ENCODE measurements at regions not wholly inside any gene's neighbourhood (a gene's known extent, or its start where the extent isn't known, plus 50 kb on each side); places are given as distances from the start of the nearest gene placed in this dataset.
"Not testable (repeated sequence)": the region's sequence is repeated elsewhere in the genome, so short reads cannot be mapped to it uniquely, and the experiment has no call there.

DNA sequence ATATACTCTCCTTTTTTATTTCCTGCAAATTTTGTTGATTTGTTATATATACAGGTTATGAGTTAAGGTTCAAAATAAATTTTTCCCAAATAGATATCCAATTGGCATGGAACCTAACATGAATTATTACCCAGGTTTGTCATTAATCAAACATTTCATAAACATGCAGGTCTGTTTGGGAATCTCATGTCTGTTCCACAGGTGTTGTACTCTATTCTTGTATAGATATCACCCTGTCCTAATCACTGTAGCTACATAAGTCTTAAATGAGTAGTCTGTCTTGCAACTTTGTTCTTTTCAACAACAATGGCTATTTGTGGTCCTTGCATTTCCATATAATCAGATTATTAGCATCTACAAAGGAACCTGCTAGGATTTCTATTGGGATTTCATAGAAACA lies 121.9 kb downstream of the LIMS4 start:
- TF ChIP-seq POLR2A, POLR2AphosphoS5 (IDR thresholded peaks at IDR 0.05): not testable (repeated sequence)
- TF ChIP-seq, protein P1, sequence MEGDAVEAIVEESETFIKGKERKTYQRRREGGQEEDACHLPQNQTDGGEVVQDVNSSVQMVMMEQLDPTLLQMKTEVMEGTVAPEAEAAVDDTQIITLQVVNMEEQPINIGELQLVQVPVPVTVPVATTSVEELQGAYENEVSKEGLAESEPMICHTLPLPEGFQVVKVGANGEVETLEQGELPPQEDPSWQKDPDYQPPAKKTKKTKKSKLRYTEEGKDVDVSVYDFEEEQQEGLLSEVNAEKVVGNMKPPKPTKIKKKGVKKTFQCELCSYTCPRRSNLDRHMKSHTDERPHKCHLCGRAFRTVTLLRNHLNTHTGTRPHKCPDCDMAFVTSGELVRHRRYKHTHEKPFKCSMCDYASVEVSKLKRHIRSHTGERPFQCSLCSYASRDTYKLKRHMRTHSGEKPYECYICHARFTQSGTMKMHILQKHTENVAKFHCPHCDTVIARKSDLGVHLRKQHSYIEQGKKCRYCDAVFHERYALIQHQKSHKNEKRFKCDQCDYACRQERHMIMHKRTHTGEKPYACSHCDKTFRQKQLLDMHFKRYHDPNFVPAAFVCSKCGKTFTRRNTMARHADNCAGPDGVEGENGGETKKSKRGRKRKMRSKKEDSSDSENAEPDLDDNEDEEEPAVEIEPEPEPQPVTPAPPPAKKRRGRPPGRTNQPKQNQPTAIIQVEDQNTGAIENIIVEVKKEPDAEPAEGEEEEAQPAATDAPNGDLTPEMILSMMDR (IDR thresholded peaks at IDR 0.05), result not testable (repeated sequence)
